K562 (cell line): ENCODE measurements at regions not wholly inside any gene's neighbourhood (a gene's known extent, or its start where the extent isn't known, plus 50 kb on each side); places are given as distances from the start of the nearest gene placed in this dataset.

Experiments used
- ATAC-seq: fragments of 200-7000 bp; cut with Tn5 transposase; 3 replicates; pipeline ENCODE4 v1.9.1; 2020; ENCODE audit warnings: moderate library complexity
- BruUV-seq: library from RNA; stranded (reverse); fragments of 400-500 nt; replicated peaks from 2 replicates; lab custom pipeline; 2021; lab: Mats Ljungman, UMichigan
- CTCF ChIA-PET: fragments of 300-600 bp; formaldehyde crosslinking; extraction: SDS; loops from one replicate; lab custom pipeline; 2021; ENCODE audit warnings: low intra/inter-chr PET ratio; lab: Yijun Ruan, JAX
- POLR2A ChIA-PET: fragments of 300-600, 350-650 bp; sonication (Branson Sonifier 250); formaldehyde crosslinking; extraction: SDS; loops from one replicate; lab custom pipeline; 2021; ENCODE audit warnings: antibody characterized with exemption, inconsistent platforms; lab: Yijun Ruan, JAX
- DNase-seq, 4 experiments: peaks; one replicate each; pipeline versions ENCODE4 v3.0.0 to v3.0.0-alpha.2; 2011 to 2018; ENCODE audit warnings: low spot score in 3 of 4, mixed read lengths in 3 of 4; ENCODE audit errors: extremely low read depth in 1 of 4
- FAIRE-seq: peaks from 2 replicates; lab custom pipeline; 2011; peaks lifted over from hg19 to GRCh38; lab: Jason Lieb, UNC
- H2AFZ ChIP-seq: 2 replicates; pipeline ENCODE4 v1.6.0; 2011; ENCODE audit warnings: low read depth, low read length, control low read depth, inconsistent platforms
- H3K27ac ChIP-seq: fragments of 200-600 bp; 3 replicates; pipeline ENCODE4 v1.8.0; 2011; ENCODE audit warnings: low read depth, mild to moderate bottlenecking, control low read depth, inconsistent platforms, low read length, moderate library complexity, mixed read lengths; ENCODE audit errors: extremely low read depth
- H3K27me3 ChIP-seq, 2 experiments: fragments of 300-600 bp in 1 of 2; 2 replicates in 1 of 2; 3 replicates in 1 of 2; pipeline versions ENCODE4 v1.6.0 to v1.8.0; 2011; ENCODE audit warnings: inconsistent platforms in 2 of 2, low read length in 2 of 2, mild to moderate bottlenecking in 1 of 2, mixed read lengths in 1 of 2, moderate library complexity in 1 of 2; ENCODE audit not compliant: control insufficient read depth in 2 of 2, insufficient read depth in 2 of 2
- H3K36me3 ChIP-seq: fragments of 300-600 bp; 3 replicates; pipeline ENCODE4 v1.8.0; 2011; ENCODE audit warnings: mild to moderate bottlenecking, low read length, inconsistent platforms; ENCODE audit not compliant: control insufficient read depth, insufficient read depth
- H3K4me1 ChIP-seq, 2 experiments: fragments of 200-600 bp in 1 of 2; replicated peaks in 1 of 2; 2 replicates in 1 of 2; 3 replicates in 1 of 2; pipeline versions ENCODE4 v1.5.1 to v1.8.0; 2011; ENCODE audit warnings: inconsistent platforms in 2 of 2, low read length in 2 of 2, mild to moderate bottlenecking in 1 of 2, mixed read lengths in 1 of 2, moderate library complexity in 1 of 2; ENCODE audit not compliant: control insufficient read depth in 2 of 2, insufficient read depth in 2 of 2
- H3K4me2 ChIP-seq: 2 replicates; pipeline ENCODE4 v1.6.1; 2011; ENCODE audit warnings: low read length, control low read depth, inconsistent platforms, mixed read lengths; ENCODE audit not compliant: insufficient read depth
- H3K4me3 ChIP-seq: fragments of 200-600 bp; sonication (generic), shearing (Covaris generic); 2 replicates; pipeline ENCODE4 v1.5.1; 2016; ENCODE audit warnings: control low read depth, inconsistent platforms
- H3K79me2 ChIP-seq: fragments of 200-600 bp; 3 replicates; pipeline ENCODE4 v1.8.0; 2011; ENCODE audit warnings: low read length, inconsistent platforms; ENCODE audit not compliant: control insufficient read depth, insufficient read depth
- H3K9ac ChIP-seq, 2 experiments: 2 replicates each; pipeline versions ENCODE4 v1.6.0 to v1.6.1; 2011; ENCODE audit warnings: low read depth in 2 of 2, low read length in 2 of 2, control low read depth in 1 of 2, inconsistent platforms in 1 of 2, mild to moderate bottlenecking in 1 of 2, mixed read lengths in 1 of 2; ENCODE audit not compliant: insufficient read depth in 1 of 2
- H3K9me1 ChIP-seq: one replicate; pipeline ENCODE4 v1.6.0; 2011; ENCODE audit warnings: inconsistent platforms, mild to moderate bottlenecking, low read length, moderate library complexity; ENCODE audit not compliant: control insufficient read depth, insufficient read depth
- H3K9me3 ChIP-seq: replicated peaks from 2 replicates; pipeline ENCODE4 v1.5.1; 2011; ENCODE audit warnings: low read depth, low read length, inconsistent platforms; ENCODE audit not compliant: control insufficient read depth, insufficient read depth
- H4K20me1 ChIP-seq: replicated peaks from 2 replicates; pipeline ENCODE4 v1.6.1; 2011; ENCODE audit warnings: low read length, inconsistent platforms, mixed read lengths; ENCODE audit not compliant: control insufficient read depth, insufficient read depth
- ADNP ChIP-seq: fragments of 200-800 bp; sonication (Bioruptor generic); IDR thresholded peaks from 2 replicates; pipeline ENCODE4 v1.6.1; 2016; ENCODE audit warnings: missing genetic modification characterization, missing compliant biosample characterization
- BCOR ChIP-seq: fragments of 450-650 bp; IDR thresholded peaks from 2 replicates; pipeline ENCODE4 v1.6.1; 2016
- CBX3 ChIP-seq, 2 experiments: IDR thresholded peaks; 1 replicate in 1 of 2; 2 replicates in 1 of 2; pipeline ENCODE4 v1.6.1; 2012; ENCODE audit warnings: inconsistent platforms in 2 of 2, low read length in 2 of 2, borderline replicate concordance in 1 of 2, control low read depth in 1 of 2
- CREB1 ChIP-seq, 2 experiments: sonication (generic) in 1 of 2; formaldehyde crosslinking in 1 of 2; IDR thresholded peaks; 2 replicates each; pipeline versions ENCODE4 v1.6.1 to v1.8.0; 2012 to 2022; ENCODE audit warnings: inconsistent platforms in 1 of 2, mild to moderate bottlenecking in 1 of 2, missing genetic modification reagents in 1 of 2, moderate library complexity in 1 of 2
- ELF1 ChIP-seq: fragments of 200-800 bp; sonication (Bioruptor generic); IDR thresholded peaks from 2 replicates; pipeline ENCODE4 v1.6.1; 2016; ENCODE audit warnings: missing genetic modification characterization, missing compliant biosample characterization
- FOS ChIP-seq: IDR thresholded peaks from 3 replicates; pipeline ENCODE4 v1.6.1; 2011; ENCODE audit not compliant: insufficient read length; ENCODE audit errors: extremely low read depth
- IRF2 ChIP-seq: sonication (generic); formaldehyde crosslinking; IDR thresholded peaks from 2 replicates; pipeline ENCODE4 v1.8.1; 2022; ENCODE audit warnings: mild to moderate bottlenecking, missing genetic modification reagents
- KAT8 ChIP-seq: fragments of 450-650 bp; IDR thresholded peaks from 2 replicates; pipeline ENCODE4 v1.6.1; 2016; ENCODE audit warnings: low read depth, mild to moderate bottlenecking
- SP1 ChIP-seq: sonication (generic); formaldehyde crosslinking; IDR thresholded peaks from 2 replicates; pipeline ENCODE4 v1.8.1; 2022; ENCODE audit warnings: mild to moderate bottlenecking, missing genetic modification reagents
- TBP ChIP-seq: optimal IDR thresholded peaks from 2 replicates; pipeline ENCODE3; 2011; ENCODE audit warnings: low read depth, low read length, improper control_type of control experiment
- XRCC4 ChIP-seq: IDR thresholded peaks from one replicate; pipeline ENCODE4 v1.6.1; 2011; ENCODE audit not compliant: insufficient read depth, insufficient read length; ENCODE audit errors: extremely low read depth
- ZC3H4 ChIP-seq: sonication (generic); formaldehyde crosslinking; IDR thresholded peaks from 2 replicates; pipeline ENCODE4 v1.9.0; 2021; ENCODE audit warnings: missing genetic modification reagents, borderline replicate concordance
- ZNF224 ChIP-seq: sonication (generic); formaldehyde crosslinking; IDR thresholded peaks from 2 replicates; pipeline ENCODE4 v1.8.0; 2022; ENCODE audit warnings: mild to moderate bottlenecking, missing genetic modification reagents
- ZNF586 ChIP-seq: fragments of 450-650 bp; formaldehyde crosslinking; conservative IDR thresholded peaks from 2 replicates; pipeline ENCODE4 v1.4.0; 2020; ENCODE audit warnings: mild to moderate bottlenecking, moderate library complexity
- ZNF778 ChIP-seq: fragments of 450-650 bp; formaldehyde crosslinking; IDR thresholded peaks from 2 replicates; pipeline ENCODE4 v1.4.0; 2020; ENCODE audit warnings: mild to moderate bottlenecking, moderate library complexity
- WGBS: fragments of 100-300 bp; shearing (Covaris generic); methylation state at CpG from one replicate; pipeline ENCODE4 v1.1.6; 2016; ENCODE audit warnings: low coverage, mixed read lengths; ENCODE audit not compliant: insufficient coverage; ENCODE audit errors: missing lambda C conversion rate; 5-methylcytosine and 5-hydroxymethylcytosine counted together
- in situ Hi-C: fragments of 300-500 bp; cut with MboI; formaldehyde crosslinking; loops from 4 replicates; pipeline ENCODE4 v1.15.0; 2018; ENCODE audit warnings: inconsistent platforms, mixed read lengths
- intact Hi-C: fragments of 100-400 bp; cut with micrococcal nuclease; formaldehyde crosslinking; loops from 2 replicates; pipeline ENCODE4 v1.14.2; 2022
- TF ChIP-seq, protein P1 (sequence below): fragments of 250-450 bp; sonication (Bioruptor Pico); IDR thresholded peaks from 2 replicates; pipeline ENCODE4 v1.8.0; 2021; ENCODE audit warnings: borderline replicate concordance, mild to moderate bottlenecking, moderate library complexity; ENCODE audit not compliant: poor library complexity, severe bottlenecking
- TF ChIP-seq, protein P2 (sequence below): sonication (generic); formaldehyde crosslinking; IDR thresholded peaks from 2 replicates; pipeline ENCODE4 v1.4.0; 2020; ENCODE audit warnings: mild to moderate bottlenecking, missing genetic modification reagents
- TF ChIP-seq, protein P3 (sequence below): fragments of 250-450 bp; sonication (Bioruptor Pico); IDR thresholded peaks from 2 replicates; pipeline ENCODE4 v1.8.0; 2022; ENCODE audit warnings: inconsistent platforms, mild to moderate bottlenecking, moderate library complexity, borderline replicate concordance

DNA sequence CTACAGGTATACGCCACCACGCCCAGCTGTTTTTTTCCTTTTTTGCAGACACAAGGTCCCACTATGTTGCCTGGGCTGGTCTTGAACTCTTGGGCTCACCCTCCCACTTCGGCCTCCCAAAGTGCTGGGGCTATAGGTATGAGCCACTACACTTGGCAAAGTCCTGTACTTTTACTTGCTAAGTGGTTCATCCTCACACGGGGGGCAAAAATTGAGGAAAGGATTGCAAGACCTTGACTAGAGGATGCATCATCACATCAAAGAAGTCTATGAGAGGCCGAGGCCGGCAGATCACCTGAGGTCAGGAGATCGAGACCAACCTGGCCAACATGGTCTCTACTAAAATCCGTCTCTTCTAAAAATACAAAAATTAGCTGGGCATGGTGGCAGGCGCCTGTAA, 116.5 kb upstream of the FAM174B start:
- DNase-seq (no peak), FAIRE-seq (no peak), ATAC-seq (no peak; the same call in 2 of the 3 replicates)
- H3K79me2 ChIP-seq, result no peaks in the 10 kb centered on the region
- intact Hi-C loops, result no loop called here
- WGBS, result 30% methylated on average over 7 of the region's 9 CpGs
- ChIA-PET POLR2A (interaction anchor here (0.8 to 1.6 kb wide), 4 partner anchors 10 to 128 kb away, joined by 3 to 4 read pairs (median 3); partner anchors contain the start of gene CHD2), CTCF (no interaction called here)
- no peaks in the 10 kb centered on the region for H3K9me3 ChIP-seq
- H3K9ac ChIP-seq, result no peak overlapping the region
- no peak overlapping the region for H3K27ac ChIP-seq
- no peaks in the 10 kb centered on the region for H4K20me1 ChIP-seq
- H3K9me1 ChIP-seq, result no peaks in the 10 kb centered on the region
- no peaks in the 10 kb centered on the region for H3K4me1 ChIP-seq
- no peaks in the 10 kb centered on the region for H3K36me3 ChIP-seq
- no peak overlapping the region for H2AFZ ChIP-seq
- H3K4me3 ChIP-seq, result no peak overlapping the region
- in situ Hi-C loops, result no loop called here
- no TSS peak for BruUV-seq
- no peak overlapping the region for H3K4me2 ChIP-seq
- TF ChIP-seq, protein P1, sequence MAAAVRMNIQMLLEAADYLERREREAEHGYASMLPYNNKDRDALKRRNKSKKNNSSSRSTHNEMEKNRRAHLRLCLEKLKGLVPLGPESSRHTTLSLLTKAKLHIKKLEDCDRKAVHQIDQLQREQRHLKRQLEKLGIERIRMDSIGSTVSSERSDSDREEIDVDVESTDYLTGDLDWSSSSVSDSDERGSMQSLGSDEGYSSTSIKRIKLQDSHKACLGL (CRISPR knock-in tag), result no peak
- TF ChIP-seq KAT8 (no peak), CBX3 (IDR thresholded peaks at IDR 0.05; ENCODE audit: borderline replicate concordance in 1 of 2, low read length in 2 of 2) (no peak), IRF2 (CRISPR knock-in tag) (no peak), FOS (no peak), XRCC4 (no peak), ZNF778 (CRISPR knock-in tag) (no peak), ZC3H4 (CRISPR knock-in tag) (no peak), TBP (no peak), ZNF586 (no peak), ADNP (tag) (no peak), CREB1 (IDR thresholded peaks at IDR 0.05) (no peak), CREB1 (CRISPR knock-in tag; IDR thresholded peaks at IDR 0.05) (no peak), ELF1 (no peak), SP1 (CRISPR knock-in tag) (no peak), BCOR (no peak), ZNF224 (CRISPR knock-in tag) (no peak)
- TF ChIP-seq, protein P2, sequence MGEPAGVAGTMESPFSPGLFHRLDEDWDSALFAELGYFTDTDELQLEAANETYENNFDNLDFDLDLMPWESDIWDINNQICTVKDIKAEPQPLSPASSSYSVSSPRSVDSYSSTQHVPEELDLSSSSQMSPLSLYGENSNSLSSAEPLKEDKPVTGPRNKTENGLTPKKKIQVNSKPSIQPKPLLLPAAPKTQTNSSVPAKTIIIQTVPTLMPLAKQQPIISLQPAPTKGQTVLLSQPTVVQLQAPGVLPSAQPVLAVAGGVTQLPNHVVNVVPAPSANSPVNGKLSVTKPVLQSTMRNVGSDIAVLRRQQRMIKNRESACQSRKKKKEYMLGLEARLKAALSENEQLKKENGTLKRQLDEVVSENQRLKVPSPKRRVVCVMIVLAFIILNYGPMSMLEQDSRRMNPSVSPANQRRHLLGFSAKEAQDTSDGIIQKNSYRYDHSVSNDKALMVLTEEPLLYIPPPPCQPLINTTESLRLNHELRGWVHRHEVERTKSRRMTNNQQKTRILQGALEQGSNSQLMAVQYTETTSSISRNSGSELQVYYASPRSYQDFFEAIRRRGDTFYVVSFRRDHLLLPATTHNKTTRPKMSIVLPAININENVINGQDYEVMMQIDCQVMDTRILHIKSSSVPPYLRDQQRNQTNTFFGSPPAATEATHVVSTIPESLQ, result no peak
- TF ChIP-seq, protein P3, sequence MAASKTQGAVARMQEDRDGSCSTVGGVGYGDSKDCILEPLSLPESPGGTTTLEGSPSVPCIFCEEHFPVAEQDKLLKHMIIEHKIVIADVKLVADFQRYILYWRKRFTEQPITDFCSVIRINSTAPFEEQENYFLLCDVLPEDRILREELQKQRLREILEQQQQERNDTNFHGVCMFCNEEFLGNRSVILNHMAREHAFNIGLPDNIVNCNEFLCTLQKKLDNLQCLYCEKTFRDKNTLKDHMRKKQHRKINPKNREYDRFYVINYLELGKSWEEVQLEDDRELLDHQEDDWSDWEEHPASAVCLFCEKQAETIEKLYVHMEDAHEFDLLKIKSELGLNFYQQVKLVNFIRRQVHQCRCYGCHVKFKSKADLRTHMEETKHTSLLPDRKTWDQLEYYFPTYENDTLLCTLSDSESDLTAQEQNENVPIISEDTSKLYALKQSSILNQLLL, result no peak
- 0 out of 5 replicates have a peak, but pooled peaks cover 0 to 4% of the 10 kb centered on the region in 2 experiments for H3K27me3 ChIP-seq
